ENCODE measurements at regions not wholly inside any gene's neighbourhood (a gene's known extent, or its start where the extent isn't known, plus 50 kb on each side); places are given as distances from the start of the nearest gene placed in this dataset.
A peak's percentile ranks its signal among the peaks of the same experiment; 100 is the strongest.

GRCh38 chr13:42722883-42723539, 58.4 kb upstream of the FAM216B start:
- DNase-seq = no peak

- DNase-seq = peak in 1 of 3 donors; percentile 5
Observed at GRCh38 chr13:42728507-42729180, 52.7 kb upstream of the FAM216B start.

- DNase-seq = no peak
Observed at GRCh38 chr13:42729857-42730402, 51.5 kb upstream of the FAM216B start.
